ENCODE measurements at regions not wholly inside any gene's neighbourhood (a gene's known extent, or its start where the extent isn't known, plus 50 kb on each side); places are given as distances from the start of the nearest gene placed in this dataset.
"Not testable (repeated sequence)": the region's sequence is repeated elsewhere in the genome, so short reads cannot be mapped to it uniquely, and the experiment has no call there.

GRCh38 chr2:160736148-160737028 is 242.8 kb upstream of the RBMS1 start:
- no peak for DNase-seq

- no peak for DNase-seq
These were observed 243.6 kb upstream of the RBMS1 start for GRCh38 chr2:160737247-160737646.

DNA sequence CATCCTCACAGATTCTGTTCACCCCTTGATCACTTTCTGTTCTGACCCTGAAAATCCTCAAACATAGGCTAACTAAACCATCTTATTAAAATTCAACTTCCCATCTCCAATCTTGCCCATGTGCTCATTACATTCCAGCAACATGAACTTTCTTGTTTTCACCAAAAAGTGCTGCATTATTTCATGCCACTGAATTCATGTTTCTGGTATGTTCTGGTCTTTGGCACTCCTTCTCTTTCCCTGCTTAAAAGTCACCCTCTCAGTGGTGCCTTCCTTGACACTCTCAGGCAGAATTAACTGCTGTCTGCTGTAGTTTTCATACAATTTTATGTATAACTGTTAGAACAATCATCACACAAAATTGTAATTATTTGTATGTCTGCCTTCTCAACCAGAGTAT is 247.7 kb upstream of the RBMS1 start:
- DNase-seq = no peak

- no peak for DNase-seq
These were observed 248.2 kb upstream of the RBMS1 start for GRCh38 chr2:160741815-160742214.

GRCh38 chr2:160742667-160743066 is 249.1 kb upstream of the RBMS1 start:
- DNase-seq = no peak

DNA sequence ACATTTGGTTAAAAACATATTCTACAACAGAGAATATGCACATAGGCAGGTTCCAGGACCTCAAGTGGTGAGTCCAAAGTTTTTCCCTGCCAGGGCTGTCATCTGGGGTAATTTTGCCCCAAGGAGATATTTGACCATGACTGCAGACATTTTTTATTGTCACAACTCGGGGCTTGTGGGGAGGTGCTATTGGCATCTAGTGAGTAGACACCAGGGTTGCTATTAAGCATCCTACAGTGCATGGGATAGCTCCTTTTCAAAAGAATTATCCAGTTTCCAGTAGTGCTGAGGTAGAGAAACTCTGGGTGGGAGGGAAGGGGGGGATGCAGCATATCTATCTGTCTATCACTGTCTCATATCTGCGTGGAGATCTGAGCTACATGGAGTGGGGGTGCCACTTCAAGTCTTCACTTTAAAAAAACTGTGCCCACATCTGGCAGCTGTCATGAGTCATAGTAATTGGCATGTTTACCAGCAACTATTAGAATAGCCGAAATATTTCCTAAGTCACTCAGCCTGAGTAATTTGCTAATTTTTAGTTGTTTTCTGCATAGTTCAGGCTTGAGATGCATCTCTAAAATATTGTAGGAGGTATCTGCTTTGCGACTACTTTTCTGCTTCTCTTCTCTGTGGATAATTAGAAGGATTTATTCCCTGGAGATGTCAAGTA is 254.0 kb upstream of the RBMS1 start:
- DNase-seq = no peak

- no peak for DNase-seq
These were observed 257.4 kb upstream of the RBMS1 start for GRCh38 chr2:160751021-160751420.

DNA sequence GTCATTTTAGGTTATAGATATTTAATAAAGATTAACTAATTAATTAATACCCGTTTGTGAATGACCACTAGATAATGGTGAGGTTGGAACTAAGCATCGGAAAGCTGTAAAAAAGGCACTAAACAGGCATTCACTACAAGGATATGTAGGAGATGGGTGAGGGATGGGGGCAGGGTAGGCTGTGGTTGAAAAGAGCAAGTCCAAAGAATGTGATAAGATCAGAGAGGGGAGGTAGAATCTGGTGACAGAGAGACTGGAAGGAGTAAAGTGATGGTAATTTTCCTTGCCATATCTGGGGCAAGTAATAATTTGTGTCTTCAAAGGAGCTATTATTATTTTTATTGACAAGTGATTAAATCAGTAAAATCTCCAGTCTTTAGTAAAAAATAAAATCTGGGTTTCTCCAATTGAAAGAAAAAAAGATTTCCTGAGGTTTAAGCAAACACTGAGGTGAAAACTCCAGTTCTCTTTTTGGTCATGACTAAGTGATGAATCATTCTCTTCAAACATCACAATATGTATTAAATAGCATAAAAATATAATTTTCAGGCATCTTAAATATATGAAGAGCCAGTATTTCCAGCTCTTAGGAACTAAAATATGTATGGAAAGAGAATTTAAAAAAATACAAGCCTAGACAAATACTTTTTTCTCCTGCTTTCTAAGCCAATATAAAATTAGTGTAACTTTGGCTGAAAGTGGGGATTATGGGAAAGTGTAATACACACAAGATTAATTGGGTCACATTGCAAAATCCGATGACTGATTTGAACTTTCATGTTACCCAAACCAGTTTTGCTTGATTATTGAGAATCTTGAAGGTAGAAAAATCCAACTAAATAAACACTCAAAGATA is 259.1 kb upstream of the RBMS1 start:
- DNase-seq = peak in 1 of 2 experiments; percentile 19

GRCh38 chr2:160753331-160753654 is 259.7 kb upstream of the RBMS1 start:
- no peak for DNase-seq

DNA sequence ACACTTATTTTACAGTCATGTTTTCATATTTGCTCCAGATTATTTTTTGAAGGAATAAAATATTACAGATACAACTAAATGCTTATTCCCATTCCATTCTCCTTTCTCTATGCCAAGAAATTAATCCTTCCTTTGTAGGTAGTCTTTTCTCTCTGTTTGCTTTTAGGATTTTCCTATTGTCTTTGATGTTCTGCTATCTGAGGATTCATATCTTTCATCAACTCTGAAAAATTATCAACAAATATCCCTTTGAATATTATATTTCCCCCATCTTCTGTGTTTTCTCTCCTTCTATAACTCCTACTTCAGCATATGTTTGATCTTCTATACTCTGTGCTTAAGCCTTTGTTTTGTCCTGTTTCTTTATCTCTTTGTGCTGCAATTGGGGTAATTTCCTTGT is 260.4 kb upstream of the RBMS1 start:
- no peak for DNase-seq

DNA sequence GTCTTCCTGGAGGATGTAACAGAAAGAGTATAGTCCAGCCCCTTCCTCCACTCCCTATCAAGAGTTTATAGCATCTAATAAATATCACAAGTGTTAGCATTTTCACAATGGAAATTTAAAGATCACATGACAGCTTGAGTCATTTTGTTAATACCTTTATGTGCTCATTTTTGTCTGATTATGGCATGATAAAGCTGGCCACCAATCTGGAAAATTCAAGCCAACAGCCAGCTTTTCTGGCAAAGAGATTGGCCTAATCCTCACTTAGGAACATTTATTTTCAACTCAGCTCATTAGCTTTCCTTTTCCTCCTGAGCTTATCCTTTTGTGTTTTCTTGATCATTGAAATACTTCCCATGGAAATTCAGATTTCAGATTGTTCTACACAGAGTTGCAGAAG is 262.9 kb upstream of the RBMS1 start:
- DNase-seq = no peak

DNA sequence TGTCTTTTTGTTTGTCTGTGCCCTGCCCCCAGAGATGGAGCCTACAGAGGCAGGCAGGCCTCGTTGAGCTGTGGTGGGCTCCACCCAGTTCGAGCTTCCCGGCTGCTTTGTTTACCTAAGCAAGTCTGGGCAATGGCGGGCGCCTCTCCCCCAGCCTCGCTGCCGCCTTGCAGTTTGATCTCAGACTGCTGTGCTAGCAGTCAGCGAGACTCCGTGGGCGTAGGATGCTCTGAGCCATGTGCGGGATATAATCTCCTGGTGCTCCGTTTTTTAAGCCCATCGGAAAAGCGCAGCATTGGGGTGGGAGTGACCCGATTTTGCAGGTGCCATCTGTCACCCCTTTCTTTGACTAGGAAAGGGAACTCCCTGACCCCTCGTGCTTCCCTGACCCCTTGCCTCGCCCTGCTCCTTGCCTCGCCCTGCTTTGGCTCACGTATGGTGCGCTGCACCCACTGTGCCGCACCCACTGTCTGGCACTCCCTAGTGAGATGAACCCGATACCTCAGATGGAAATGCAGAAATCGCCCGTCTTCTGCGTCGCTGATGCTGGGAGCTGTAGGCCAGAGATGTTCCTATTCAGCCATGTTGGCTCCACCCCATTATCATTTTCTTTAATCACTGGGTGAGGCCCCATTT is 269.0 kb upstream of the RBMS1 start:
- not testable (repeated sequence) for DNase-seq

DNA sequence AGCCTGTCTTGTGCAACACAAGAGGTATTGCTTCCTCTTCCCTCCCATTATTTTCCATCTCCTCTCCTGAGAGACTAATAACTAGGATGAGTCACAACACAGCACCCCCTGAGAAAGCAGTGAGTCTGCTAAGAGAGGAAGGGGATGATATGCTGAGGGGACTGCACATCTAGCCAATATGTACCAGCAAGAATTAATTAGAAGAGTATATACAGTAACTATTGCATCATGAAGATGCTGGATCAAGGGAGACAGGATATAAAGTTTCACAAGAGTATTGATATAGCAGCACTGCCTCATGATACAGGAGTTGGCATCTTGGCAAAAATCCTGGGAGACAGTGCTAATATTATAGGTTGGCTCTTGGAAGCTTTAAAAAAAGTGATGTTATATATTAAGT is 289.9 kb upstream of the RBMS1 start:
- no peak for DNase-seq

- DNase-seq = no peak
These were observed 290.4 kb upstream of the RBMS1 start for GRCh38 chr2:160784034-160784433.

- DNase-seq = no peak
These were observed 297.1 kb upstream of the RBMS1 start for GRCh38 chr2:160790738-160791137.

DNA sequence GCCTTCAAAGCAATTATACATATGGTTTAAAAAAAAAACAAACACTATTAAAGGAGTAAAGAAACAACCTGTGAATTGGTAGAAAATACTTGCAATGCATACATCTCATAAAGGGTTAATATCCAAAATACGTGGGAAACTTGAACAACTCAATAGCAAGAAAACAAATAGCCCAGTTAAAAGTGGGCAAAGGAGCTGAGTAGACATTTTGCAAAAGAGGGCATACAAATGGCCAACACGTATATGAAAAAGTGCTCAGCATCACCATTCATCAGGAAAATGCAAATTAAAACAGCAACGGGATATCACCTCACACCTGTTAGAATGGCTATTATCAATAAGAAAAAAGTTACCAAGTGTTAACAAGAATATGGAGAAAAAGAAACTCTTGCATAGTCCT is 298.3 kb upstream of the RBMS1 start:
- DNase-seq = no peak

DNA sequence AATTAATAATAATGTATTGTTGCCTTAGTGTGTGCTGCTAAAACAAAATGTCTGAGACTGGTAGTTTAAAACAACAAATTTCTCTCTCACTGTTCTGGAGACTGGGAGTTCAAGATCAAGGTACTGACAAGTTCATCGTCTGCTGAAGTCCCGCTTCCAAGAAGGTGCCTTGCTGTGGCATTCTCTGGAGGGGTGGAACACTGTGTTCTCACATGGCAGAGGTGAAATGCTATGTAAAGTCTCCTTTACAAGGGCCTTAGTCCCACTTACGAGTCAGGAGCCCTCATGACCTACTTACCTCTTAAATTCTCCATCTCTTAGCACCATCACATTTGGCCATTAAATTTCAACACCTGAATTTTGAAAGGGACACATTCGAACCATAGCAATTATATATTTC is 299.2 kb upstream of the RBMS1 start:
- no peak for DNase-seq

DNA sequence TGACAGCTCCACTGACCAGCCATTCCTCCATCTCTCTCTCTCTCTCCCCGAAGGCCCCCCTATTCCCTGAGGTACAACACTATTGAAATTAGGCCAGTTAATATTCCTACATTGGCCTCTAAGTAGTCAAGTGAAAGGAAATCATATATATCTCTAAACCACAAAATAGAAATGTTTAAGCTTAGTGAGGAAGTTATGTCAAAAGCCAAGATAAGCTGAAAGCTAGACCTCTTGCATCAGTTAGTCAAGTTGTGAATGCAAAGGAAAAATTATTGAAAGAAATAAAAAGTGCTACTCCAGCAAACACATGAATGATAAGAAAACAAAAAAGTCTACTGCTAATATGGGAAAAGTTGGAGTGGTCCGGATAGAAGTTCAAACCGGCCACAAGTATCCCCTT is 301.3 kb upstream of the RBMS1 start:
- no peak for DNase-seq

- no peak for DNase-seq
These were observed 310.3 kb upstream of the RBMS1 start for GRCh38 chr2:160803881-160804280.

GRCh38 chr2:160810406-160810805 is 316.8 kb upstream of the RBMS1 start:
- DNase-seq = no peak

DNA sequence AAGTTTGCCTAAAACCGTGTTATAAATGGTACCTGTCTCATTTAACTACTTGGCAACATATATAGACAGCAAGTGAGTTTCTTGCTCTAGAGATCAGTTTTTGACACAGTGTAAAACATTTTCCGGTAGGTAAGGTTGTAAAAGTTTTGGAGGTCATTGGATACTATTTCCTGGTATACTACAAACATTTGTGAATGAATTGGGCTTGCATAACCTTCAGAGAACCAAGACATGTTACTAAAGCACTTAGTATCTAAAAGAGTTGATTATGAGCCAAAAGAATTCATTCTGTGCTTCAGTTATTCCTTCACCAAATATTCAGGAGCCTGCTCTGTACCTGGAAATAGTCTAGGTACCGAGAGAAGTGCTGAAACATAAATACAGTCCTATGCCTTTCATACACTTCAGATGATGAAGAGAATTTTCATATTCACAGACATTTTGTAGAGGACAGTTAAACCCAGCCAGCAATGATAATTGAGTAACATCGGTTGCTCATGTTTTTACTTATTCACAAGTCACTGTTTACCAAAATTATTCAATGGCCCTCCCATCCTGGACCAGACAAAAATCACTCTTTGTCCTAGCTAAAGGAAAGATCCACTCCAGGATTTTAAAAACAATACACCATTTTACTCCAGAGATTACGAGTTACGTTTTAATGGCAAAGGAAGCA is 319.4 kb upstream of the RBMS1 start:
- no peak for DNase-seq

DNA sequence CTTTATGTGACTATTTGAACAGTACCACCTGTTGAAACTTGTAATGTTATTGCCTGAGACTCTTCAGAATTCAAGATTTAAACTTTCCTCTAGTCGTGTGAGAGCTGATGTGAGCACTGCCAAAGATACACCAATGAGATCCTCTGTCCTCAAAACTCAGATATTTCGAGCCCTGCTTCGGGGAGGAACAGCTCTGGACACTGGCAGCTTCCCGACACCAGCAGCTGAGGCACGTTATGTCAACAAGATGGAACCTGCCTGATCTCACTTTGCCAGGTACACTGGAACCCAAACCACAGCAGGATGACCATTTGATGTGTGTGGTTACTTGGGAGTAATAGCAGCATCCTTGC is 319.9 kb upstream of the RBMS1 start:
- no peak for DNase-seq
